Heart left ventricle (tissue), 13 donors: ENCODE measurements at regions not wholly inside any gene's neighbourhood (a gene's known extent, or its start where the extent isn't known, plus 50 kb on each side); places are given as distances from the start of the nearest gene placed in this dataset.

Experiments
- POLR2A ChIP-seq, 2 donors: fragments of 450-650 bp; IDR thresholded peaks; one replicate each; pipeline ENCODE4 v1.6.1; 2017; ENCODE audit warnings: antibody characterized with exemption in 2 of 2, mild to moderate bottlenecking in 2 of 2, moderate library complexity in 2 of 2
- TF ChIP-seq, protein P1 (sequence below), 12 donors: fragments of 200-600 bp; sonication (generic) in 4 of 12; IDR thresholded peaks; one replicate each; pipeline versions ENCODE4 v1.5.0 to v1.8.0; 2018 to 2022; ENCODE audit warnings: antibody characterized with exemption in 12 of 12, mild to moderate bottlenecking in 5 of 12
- donor health status: ischemic (EF 13 %, LVEDD 7.1; RV severe dilation, severe dysfunction).
- donor health status: DM: no; HTN: yes; CAD: no.
- donor health status: DM: no; HTN: no; CAD: no.
- donor health status: ischemic (EF 25% LVEDD 6.9; RV normal size, moderate dysfunction).
- donor health status: ischemic (EF 25% LVEDD 5.7; RV mildly dilated, moderate dysfunction).
- donor health status: ischemic (EF 35%, LVEDD 5.7; RV mildly dilated, moderate dysfunction).
- donor health status: nonischemic (EF 11% LVEDD 7.7; RV severe dilation, severe dysfunction).
- donor health status: DM: yes; HTN: yes; CAD: no.
- donor health status: PGD.
- donor health status: ischemic (EF 29% LVEDD 5.4; RV normal size, mild dysfunction).
- donor health status: nonischemic (EF 23%, LVEDD 6.1; RV moderate dilation, normal function).

DNA sequence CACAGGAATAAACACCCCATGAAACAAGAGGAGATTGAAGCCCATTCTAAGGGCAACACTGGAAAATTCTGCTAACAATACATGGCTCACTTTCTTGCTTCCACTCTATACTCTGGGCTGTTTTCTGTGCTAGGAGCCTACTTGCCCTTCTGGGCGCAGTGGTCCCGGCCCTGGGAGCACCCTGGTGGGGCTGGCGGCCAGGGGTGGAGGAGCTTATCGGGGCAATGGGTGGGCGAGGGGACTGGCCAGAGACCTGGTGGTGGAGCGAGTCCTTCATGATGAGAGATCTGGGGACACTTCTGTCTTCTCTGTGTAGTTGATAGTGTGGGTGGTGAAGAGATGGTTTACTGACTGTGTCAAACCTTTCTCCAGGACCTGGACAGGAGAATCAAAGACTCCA, 1128.5 kb downstream of the TBL1XR1 start:
- TF ChIP-seq, protein P1, sequence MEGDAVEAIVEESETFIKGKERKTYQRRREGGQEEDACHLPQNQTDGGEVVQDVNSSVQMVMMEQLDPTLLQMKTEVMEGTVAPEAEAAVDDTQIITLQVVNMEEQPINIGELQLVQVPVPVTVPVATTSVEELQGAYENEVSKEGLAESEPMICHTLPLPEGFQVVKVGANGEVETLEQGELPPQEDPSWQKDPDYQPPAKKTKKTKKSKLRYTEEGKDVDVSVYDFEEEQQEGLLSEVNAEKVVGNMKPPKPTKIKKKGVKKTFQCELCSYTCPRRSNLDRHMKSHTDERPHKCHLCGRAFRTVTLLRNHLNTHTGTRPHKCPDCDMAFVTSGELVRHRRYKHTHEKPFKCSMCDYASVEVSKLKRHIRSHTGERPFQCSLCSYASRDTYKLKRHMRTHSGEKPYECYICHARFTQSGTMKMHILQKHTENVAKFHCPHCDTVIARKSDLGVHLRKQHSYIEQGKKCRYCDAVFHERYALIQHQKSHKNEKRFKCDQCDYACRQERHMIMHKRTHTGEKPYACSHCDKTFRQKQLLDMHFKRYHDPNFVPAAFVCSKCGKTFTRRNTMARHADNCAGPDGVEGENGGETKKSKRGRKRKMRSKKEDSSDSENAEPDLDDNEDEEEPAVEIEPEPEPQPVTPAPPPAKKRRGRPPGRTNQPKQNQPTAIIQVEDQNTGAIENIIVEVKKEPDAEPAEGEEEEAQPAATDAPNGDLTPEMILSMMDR (IDR thresholded peaks at IDR 0.05) = no peak
- no peak for TF ChIP-seq POLR2A (IDR thresholded peaks at IDR 0.05)
